HuH-7.5 (cell line): ENCODE measurements at regions not wholly inside any gene's neighbourhood (a gene's known extent, or its start where the extent isn't known, plus 50 kb on each side); places are given as distances from the start of the nearest gene placed in this dataset.
"Not testable (repeated sequence)": the region's sequence is repeated elsewhere in the genome, so short reads cannot be mapped to it uniquely, and the experiment has no call there.

Experiments
- DNase-seq: peaks from one replicate; pipeline ENCODE4 v3.0.0; 2011; ENCODE audit warnings: low spot score

DNA sequence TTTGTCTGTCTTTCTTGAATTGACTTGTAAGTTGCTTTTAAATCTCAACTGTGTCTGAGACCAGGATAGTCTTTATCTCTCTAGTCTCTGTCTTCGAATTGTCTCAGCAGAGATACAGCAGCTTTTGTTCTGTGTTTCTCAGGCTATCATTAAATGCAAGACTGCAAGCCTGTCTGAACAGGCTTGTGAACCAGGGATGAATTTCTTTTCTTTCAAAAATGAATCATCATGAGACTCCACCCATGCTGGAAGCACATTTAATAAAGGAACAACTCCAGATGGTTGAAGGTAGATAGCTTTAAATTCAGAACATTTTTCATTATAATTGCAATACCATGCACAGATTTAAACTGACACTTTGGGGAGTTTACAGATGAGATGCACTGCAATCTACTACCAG, 155.9 kb downstream of the SEC23IP start:
- DNase-seq: no peak

DNA sequence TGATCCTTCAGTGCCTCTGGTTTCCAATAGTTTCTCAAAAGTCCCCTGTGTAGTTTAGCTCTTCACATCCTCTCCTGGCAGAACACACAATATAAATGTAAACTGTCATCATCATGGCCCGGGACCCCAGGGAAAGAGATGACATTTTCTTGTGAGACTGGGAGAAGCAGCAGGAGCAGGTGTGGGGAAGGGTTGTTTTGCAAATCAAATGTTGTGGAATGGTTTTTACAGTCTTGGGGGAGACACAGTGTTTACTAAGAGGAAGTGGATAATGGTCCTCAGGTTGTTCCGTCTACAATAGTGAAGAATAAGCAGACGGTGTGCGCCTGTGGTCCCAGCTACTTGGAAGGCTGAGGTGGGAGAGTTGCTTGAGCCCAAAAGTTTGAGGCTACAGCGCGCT, 159.1 kb downstream of the SEC23IP start:
- DNase-seq: no peak

DNA sequence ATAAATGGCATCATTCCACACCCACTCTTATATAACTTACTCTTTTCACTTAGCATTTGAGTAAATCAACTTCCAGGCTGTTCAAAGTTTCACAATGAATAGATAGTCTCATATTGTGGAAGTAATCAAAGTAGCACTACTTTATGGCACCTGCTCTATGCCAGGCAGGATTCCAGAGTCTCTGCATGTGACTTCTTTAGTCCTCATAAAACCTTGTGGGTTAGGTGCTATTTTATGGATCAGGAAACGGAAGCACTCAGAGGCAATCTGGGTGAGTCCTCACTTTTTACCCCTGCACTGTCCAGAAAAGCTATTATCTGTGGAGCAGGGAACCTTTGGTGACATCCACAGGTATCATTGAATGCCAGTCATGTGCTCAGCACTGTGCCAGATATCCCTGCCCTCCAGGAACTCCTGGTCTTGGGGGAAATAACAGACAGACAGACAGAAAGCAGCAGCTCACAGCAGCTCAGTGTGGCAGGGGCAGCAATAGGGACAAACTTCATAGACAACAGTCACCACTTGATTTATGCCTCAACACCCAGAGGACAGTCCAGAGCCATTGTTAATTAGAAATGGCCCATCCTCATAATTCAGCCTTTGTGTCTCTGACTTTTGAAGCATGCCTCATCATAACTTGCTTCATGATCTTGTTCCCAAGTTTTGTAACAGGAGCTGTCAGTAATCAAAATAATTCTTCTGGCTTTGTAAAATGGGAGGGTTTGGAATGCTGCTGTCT, 160.6 kb downstream of the SEC23IP start:
- DNase-seq: no peak

DNA sequence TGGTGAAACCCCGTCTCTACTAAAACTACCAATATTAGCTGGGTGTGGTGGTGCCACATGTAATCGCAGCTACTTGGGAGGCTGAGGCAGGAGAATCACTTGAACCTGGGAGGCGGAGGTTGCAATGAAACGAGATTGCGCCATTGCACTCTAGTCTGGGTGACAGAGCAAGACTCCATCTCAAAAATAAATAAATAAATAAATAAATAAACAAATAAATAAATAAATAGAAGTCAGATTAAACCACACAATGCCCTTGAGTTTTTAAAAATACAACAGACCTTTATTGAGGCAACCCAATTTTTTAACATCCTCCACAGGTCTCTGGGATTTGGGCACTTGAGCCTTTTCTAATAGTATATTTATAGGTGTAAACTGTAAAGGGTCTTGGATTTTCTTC, 167.3 kb downstream of the SEC23IP start:
- DNase-seq: not testable (repeated sequence)

- DNase-seq: no peak
Measured at GRCh38 chr10:120067427-120067826, 174.9 kb downstream of the SEC23IP start.

- DNase-seq: no peak
Measured at GRCh38 chr10:120069700-120070099, 177.2 kb downstream of the SEC23IP start.

DNA sequence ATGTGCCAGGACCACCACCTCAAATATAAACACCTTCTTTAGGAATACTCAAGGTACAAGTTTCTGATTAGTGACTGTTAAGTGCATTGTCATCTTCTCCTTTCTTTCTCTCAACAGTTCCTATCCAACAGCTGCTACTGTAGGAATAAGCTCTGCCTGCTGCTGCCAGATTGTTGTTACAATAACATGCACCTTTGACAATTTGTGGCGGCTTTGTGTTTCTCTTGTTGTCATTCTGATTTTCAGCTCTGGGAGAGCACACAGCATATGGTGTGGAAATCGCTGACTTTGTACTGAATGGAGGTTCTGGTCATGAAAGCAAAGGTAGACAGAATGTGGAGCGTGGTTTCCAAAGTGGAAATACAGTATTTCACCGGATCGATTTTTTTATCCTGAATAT, 182.8 kb downstream of the SEC23IP start:
- DNase-seq: no peak

DNA sequence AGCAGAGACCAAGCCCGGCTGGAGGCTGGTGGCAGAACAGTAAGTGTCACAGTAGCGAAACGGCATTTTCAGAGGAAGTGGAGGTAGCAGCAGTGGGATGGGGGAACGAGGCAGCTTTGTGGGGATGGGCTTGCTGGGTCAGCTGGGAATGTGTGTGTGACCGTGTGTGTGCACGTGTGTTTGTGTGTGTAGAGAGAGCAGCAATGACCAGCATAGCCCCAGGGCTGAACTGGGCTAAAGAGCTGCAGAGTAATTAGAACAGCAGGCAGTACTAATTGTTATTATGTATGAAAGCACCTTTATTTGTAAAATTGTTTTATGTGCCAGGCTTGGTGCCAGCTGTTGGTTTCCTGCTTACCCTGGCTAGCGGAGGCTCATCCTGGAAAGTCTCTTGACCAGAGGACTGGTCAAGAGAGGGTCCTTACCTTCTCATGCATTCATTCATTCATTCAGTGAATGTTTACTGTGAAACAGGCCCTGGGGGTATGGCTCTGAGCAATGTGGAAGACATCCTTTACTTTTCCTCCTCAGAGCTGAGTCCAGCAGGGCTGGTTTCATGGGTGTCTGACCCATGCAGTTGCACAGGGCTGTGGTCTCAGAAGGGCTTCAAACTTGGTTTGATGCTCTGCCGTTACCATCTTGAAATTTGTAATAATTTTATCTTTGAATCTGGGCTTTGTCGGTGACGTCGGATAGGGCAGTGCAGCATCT, 184.6 kb downstream of the SEC23IP start:
- DNase-seq: no peak

DNA sequence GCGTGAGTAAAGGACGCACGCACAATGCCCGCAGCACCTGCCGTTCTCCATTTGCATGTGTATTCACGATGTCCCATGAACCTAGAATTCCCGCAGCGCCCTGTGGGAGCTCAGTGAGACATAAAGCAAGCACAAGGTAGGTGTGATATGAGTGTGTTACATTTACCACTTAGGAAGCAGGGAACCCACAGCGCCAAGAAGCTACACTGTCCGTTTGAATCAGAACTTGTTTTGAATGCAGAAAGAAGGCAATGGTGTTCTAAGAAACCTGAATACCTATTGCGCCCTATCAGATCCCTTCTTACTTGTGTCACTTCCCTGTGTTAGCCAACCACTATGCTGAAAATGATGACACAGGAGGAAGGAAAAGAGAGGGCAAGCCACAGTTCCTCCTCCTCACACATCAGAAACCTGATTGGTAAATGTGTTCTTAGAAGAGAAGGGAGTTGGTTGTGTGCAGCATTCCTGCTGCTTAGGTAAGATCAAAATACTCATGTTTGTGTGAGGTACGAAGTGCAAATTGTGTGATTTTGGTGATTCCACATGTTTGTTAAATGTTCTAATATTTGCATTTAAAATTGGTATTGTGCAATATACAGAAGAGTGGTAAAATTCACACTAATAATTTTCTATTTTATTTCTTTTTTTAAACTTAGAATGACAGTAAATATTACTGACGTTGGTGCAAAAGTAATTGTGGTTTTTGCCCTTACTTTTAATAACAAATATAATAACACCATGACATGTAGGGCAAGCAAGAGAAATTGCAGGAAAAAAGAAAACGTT, 185.4 kb downstream of the SEC23IP start:
- no peak for DNase-seq

GRCh38 chr10:120085096-120085796, 192.7 kb downstream of the SEC23IP start:
- DNase-seq: no peak

DNA sequence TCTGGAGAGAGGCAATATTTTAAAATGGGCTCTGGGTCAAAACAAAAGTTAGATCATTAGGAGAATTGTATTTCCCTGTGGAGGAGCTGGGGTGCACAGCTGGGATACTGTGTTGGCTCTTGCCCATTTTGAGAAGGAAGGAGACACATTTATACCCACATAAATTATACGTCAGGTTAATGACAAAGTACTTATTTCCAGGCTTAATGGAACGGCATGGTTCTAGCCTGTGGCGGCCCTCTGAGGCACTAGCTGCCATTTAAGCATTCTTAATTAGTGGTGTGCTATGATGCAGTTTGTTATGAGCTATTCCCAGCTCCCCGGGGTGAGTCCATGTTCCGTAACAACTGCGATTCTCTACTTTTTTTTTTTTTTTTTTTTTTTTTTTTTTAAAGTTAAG, 193.5 kb downstream of the SEC23IP start:
- DNase-seq: no peak

DNA sequence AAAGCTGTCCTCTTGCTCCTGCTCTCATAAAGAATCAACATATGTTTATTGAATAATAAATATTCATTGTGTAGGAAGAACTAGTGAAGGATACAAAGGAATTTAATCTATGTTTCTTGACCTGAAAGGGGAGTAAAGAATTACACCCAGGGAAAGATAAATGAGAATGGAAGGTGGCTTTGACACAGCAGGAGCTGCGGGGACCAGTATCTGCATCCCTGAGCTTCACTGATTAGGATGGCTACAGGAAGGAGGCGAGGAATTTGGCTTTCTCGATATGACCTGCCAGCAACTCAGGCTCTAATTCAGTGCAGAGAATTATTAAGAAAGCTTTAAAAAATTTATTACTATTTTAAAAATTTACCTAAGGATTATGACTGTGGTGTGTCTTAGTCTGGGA, 194.6 kb downstream of the SEC23IP start:
- no peak for DNase-seq

GRCh38 chr10:120095875-120096274, 203.3 kb downstream of the SEC23IP start:
- DNase-seq: no peak

GRCh38 chr10:120097766-120098165, 205.2 kb downstream of the SEC23IP start:
- DNase-seq: no peak

- DNase-seq: no peak
Measured at GRCh38 chr10:120098232-120098930, 205.9 kb downstream of the SEC23IP start.

DNA sequence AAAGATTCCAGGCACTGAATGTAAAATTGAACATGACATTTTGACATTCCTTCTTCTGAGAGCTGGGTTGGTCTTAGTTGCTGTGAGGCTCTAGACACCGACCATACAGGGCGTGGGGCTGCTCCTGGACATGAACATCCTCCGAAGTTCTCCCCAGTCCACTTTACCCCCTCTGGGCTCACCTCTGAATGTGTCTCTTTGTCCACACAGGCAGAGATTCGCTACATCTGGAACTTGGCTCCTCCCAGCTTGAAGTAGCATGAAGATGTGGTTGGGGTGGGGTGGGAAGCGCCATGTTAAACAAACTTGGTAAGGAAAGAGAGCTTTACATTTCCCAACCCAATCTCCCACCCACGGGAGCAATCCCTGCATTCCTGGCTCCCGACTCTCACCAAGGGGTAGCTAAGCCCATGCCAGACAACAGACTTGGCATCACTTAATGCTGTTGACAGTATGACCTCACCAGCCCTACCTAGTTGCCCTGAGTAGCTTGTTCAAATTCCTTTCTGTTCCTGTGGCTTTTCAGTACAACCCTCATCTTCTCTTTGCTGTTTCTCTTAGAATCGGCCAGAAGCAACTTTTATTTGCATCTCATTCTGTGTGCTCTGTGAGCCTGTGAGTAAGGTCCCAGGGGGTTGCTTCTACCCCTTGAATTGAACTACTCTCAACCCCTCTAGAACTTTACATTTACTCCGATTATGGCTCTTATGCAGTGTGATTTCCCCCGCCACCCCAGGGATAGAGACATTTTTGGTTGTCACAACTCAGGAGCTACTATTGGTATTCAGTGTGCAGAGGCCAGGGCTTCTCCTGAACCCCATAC, 211.4 kb downstream of the SEC23IP start:
- DNase-seq: no peak

DNA sequence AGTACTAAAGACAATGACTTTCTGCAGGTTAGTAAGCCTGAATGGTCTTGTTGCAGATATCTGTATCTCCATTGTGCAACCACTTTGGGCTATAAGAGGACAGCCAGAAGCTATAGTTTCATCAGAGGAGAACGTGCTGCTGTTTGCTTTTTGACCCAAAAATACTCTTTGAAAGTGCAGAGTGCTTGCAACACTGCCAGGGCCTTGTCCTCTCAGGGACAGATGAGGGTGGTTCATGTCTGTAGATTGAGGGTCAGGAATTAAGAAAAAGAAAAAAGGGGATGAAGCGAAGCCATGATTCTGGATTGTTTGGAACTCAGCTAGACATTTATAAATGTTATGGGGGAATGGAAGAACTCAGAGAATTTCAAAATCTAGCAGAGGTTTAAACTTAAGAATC, 212.5 kb downstream of the SEC23IP start:
- DNase-seq: no peak

DNA sequence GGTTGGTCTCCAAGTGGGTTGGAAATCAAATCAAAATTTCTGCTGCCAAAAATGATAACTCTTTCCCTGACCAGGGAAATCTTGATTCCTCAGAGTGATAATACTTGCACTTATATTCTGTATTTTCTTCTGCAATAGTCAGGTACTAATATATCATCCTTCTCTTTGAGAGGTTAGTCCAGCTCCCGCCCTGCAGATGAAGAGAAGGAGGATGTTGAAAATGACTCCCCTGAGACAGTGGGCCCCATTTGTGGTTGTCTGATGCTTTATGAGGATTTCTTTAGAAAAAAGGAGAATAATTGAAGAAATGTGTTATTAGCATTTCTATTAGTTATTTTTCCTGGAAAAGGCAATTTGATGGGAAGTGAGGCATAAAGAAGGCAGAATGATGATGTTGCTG, 213.0 kb downstream of the SEC23IP start:
- no peak for DNase-seq

- DNase-seq: no peak
Measured at GRCh38 chr10:120108916-120109315, 216.4 kb downstream of the SEC23IP start.

- DNase-seq: not testable (repeated sequence)
Measured at GRCh38 chr10:120109725-120110124, 217.2 kb downstream of the SEC23IP start.

DNA sequence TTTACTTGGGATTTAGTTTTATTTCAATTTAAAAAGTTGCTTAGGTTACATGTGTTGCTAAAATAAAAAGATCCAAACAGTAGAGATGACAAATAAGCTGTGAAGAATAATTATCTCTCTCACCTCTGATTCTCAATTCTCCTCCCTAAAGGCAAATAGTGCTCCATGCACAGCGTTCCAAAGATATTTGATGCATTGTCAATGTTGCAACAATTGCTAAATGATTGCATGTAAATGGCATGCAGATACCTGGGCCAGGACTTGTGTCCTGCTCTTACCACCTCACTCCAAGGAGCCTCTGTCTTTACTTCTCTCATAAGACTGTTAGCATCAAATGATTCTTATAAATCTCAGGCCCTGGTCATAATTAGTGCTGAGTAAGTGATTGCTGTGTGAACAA, 217.7 kb downstream of the SEC23IP start:
- no peak for DNase-seq
